CD14-positive monocyte (primary cell): ENCODE measurements at regions not wholly inside any gene's neighbourhood (a gene's known extent, or its start where the extent isn't known, plus 50 kb on each side); places are given as distances from the start of the nearest gene placed in this dataset.

Source experiments
- DNase-seq, 3 donors: peaks; one replicate each; pipeline ENCODE4 v3.0.0-alpha.2; 2011 to 2022
- H2AFZ ChIP-seq: 2 replicates; pipeline ENCODE4 v1.6.0; 2012; ENCODE audit warnings: mild to moderate bottlenecking, low read depth, low read length, inconsistent platforms; ENCODE audit not compliant: insufficient read depth, poor library complexity, severe bottlenecking
- H3K27ac ChIP-seq, 2 donors: 1 replicate in 1 of 2; 2 replicates in 1 of 2; pipeline ENCODE4 v1.5.1; 2012 to 2013; ENCODE audit warnings: low read length in 2 of 2, control low read depth in 1 of 2, inconsistent platforms in 1 of 2, low read depth in 1 of 2, mild to moderate bottlenecking in 1 of 2
- H3K27me3 ChIP-seq, 2 donors: one replicate each; pipeline versions ENCODE4 v1.6.0 to v1.6.1; 2011 to 2013; ENCODE audit warnings: low read length in 2 of 2; ENCODE audit not compliant: control insufficient read depth in 2 of 2, insufficient read depth in 2 of 2
- H3K36me3 ChIP-seq, 2 donors: replicated peaks in 1 of 2; 1 replicate in 1 of 2; 2 replicates in 1 of 2; pipeline versions ENCODE4 v1.5.1 to v1.6.1; 2012 to 2013; ENCODE audit warnings: low read length in 2 of 2, control low read depth in 1 of 2, inconsistent platforms in 1 of 2, mild to moderate bottlenecking in 1 of 2; ENCODE audit not compliant: insufficient read depth in 2 of 2, control insufficient read depth in 1 of 2
- H3K4me1 ChIP-seq, 2 donors: 1 replicate in 1 of 2; 2 replicates in 1 of 2; pipeline versions ENCODE4 v1.5.1 to v1.6.1; 2012 to 2013; ENCODE audit warnings: low read length in 2 of 2, control low read depth in 1 of 2, inconsistent platforms in 1 of 2, mild to moderate bottlenecking in 1 of 2, moderate library complexity in 1 of 2; ENCODE audit not compliant: insufficient read depth in 2 of 2, control insufficient read depth in 1 of 2
- H3K4me2 ChIP-seq: replicated peaks from 2 replicates; pipeline ENCODE3; 2012; ENCODE audit warnings: low read length, moderate library complexity, mild to moderate bottlenecking; ENCODE audit not compliant: poor library complexity, severe bottlenecking; ENCODE audit errors: extremely low read depth
- H3K4me3 ChIP-seq, 3 experiments: fragments of 200-600 bp in 1 of 3; sonication (generic) in 1 of 3; replicated peaks in 1 of 3; 1 replicate in 2 of 3; 2 replicates in 1 of 3; pipeline ENCODE4 v1.5.1; 2011 to 2013; ENCODE audit warnings: low read length in 3 of 3, mild to moderate bottlenecking in 3 of 3, control low read depth in 2 of 3, low read depth in 2 of 3, inconsistent platforms in 1 of 3, moderate library complexity in 1 of 3
- H3K79me2 ChIP-seq: 2 replicates; pipeline ENCODE4 v1.6.0; 2012; ENCODE audit warnings: mild to moderate bottlenecking, control low read depth, inconsistent platforms, low read length, moderate library complexity; ENCODE audit not compliant: insufficient read depth
- H3K9ac ChIP-seq: 2 replicates; pipeline ENCODE4 v1.6.0; 2017; ENCODE audit warnings: low read length, mild to moderate bottlenecking; ENCODE audit not compliant: insufficient read depth, poor library complexity, severe bottlenecking
- H3K9me3 ChIP-seq, 2 donors: replicated peaks in 1 of 2; 1 replicate in 1 of 2; 2 replicates in 1 of 2; pipeline versions ENCODE4 v1.5.1 to v1.6.1; 2012 to 2013; ENCODE audit warnings: low read length in 2 of 2, control low read depth in 1 of 2; ENCODE audit not compliant: control insufficient read depth in 1 of 2, insufficient read depth in 1 of 2
- H4K20me1 ChIP-seq: 2 replicates; pipeline ENCODE4 v1.6.0; 2012; ENCODE audit warnings: mild to moderate bottlenecking, low read length, control low read depth, moderate library complexity; ENCODE audit not compliant: insufficient read depth
- H3K27ac Mint-ChIP-seq, 7 donors: one replicate each; pipeline ENCODE4 v1.8.0; 2020; ENCODE audit warnings: mild to moderate bottlenecking in 7 of 7, mixed read lengths in 7 of 7, moderate library complexity in 6 of 7, inconsistent platforms in 2 of 7
- H3K27me3 Mint-ChIP-seq, 3 donors: one replicate each; pipeline ENCODE4 v1.8.0; 2021 to 2022; ENCODE audit warnings: low read depth in 3 of 3, mild to moderate bottlenecking in 3 of 3, mixed read lengths in 3 of 3, moderate library complexity in 3 of 3, inconsistent platforms in 1 of 3
- H3K36me3 Mint-ChIP-seq, 2 donors: one replicate each; pipeline ENCODE4 v1.8.0; 2020; ENCODE audit warnings: mixed read lengths in 2 of 2, inconsistent platforms in 1 of 2, mild to moderate bottlenecking in 1 of 2
- H3K4me1 Mint-ChIP-seq: one replicate; pipeline ENCODE4 v1.8.0; 2020; ENCODE audit warnings: mild to moderate bottlenecking, mixed read lengths
- H3K4me3 Mint-ChIP-seq, 2 donors: one replicate each; pipeline ENCODE4 v1.8.0; 2020; ENCODE audit warnings: mild to moderate bottlenecking in 2 of 2, mixed read lengths in 2 of 2, moderate library complexity in 1 of 2
- H3K9me3 Mint-ChIP-seq, 7 donors: one replicate each; pipeline ENCODE4 v1.8.0; 2020 to 2022; ENCODE audit warnings: mixed read lengths in 7 of 7, mild to moderate bottlenecking in 6 of 7, moderate library complexity in 6 of 7, inconsistent platforms in 2 of 7
- CTCF ChIP-seq: fragments of 200-600 bp; IDR thresholded peaks from one replicate; pipeline ENCODE4 v1.8.0; 2022; ENCODE audit warnings: antibody characterized with exemption, mild to moderate bottlenecking
- WGBS: methylation state at CpG from one replicate; pipeline ENCODE4 v1.1.5; 2013; ENCODE audit warnings: missing lambda C conversion rate; ENCODE audit not compliant: insufficient coverage; 5-methylcytosine and 5-hydroxymethylcytosine counted together
- intact Hi-C, 2 donors: fragments of 100-400 bp; cut with micrococcal nuclease; formaldehyde crosslinking; loops; one replicate each; pipeline versions ENCODE4 v1.15.0 to v1.15.1; 2023

- Histone ChIP-seq H2AFZ (no peak overlapping the region), H3K9me3 (no peaks in the 10 kb centered on the region), H3K27ac (no peak overlapping the region), H3K36me3 (no peaks in the 10 kb centered on the region), H4K20me1 (no peaks in the 10 kb centered on the region), H3K4me1 (no peaks in the 10 kb centered on the region), H3K79me2 (no peaks in the 10 kb centered on the region), H3K4me3 (no peak overlapping the region), H3K9ac (no peak overlapping the region), H3K4me2 (no peak overlapping the region), H3K27me3 (no peaks in the 10 kb centered on the region)
- H3K4me3 Mint-ChIP-seq, result no peak overlapping the region
- DNase-seq, result no peak
- TF ChIP-seq CTCF, result no peak
- no peaks in the 10 kb centered on the region for H3K27me3 Mint-ChIP-seq
- no CpG with 5 or more reads among the region's 4 CpGs for WGBS
- no peaks in the 10 kb centered on the region for H3K36me3 Mint-ChIP-seq
- peaks cover 0 to 3% (median 0%) of the 10 kb centered on the region in 7 donors for H3K9me3 Mint-ChIP-seq
- H3K4me1 Mint-ChIP-seq, result no peaks in the 10 kb centered on the region
- no peak overlapping the region for H3K27ac Mint-ChIP-seq
- intact Hi-C loops, result no loop called here
Observed at GRCh38 chr18:39647627-39648534, 2082.3 kb upstream of the CELF4 start.

- no peak overlapping the region for H3K4me3 ChIP-seq
- H4K20me1 ChIP-seq, result no peaks in the 10 kb centered on the region
- H3K4me1 ChIP-seq, result no peaks in the 10 kb centered on the region
- no peaks in the 10 kb centered on the region for H3K27me3 ChIP-seq
- no peaks in the 10 kb centered on the region for H3K79me2 ChIP-seq
- no peak overlapping the region for H3K4me2 ChIP-seq
- Mint-ChIP-seq H3K36me3 (no peaks in the 10 kb centered on the region), H3K9me3 (peaks cover 0 to 7% (median 2%) of the 10 kb centered on the region in 7 donors), H3K27me3 (no peaks in the 10 kb centered on the region), H3K4me1 (no peaks in the 10 kb centered on the region), H3K4me3 (no peak overlapping the region), H3K27ac (no peak overlapping the region)
- no peak for DNase-seq
- TF ChIP-seq CTCF, result no peak
- no peak overlapping the region for H3K9ac ChIP-seq
- no peak overlapping the region for H3K27ac ChIP-seq
- H3K9me3 ChIP-seq, result no peaks in the 10 kb centered on the region
- WGBS, result no CpG with 5 or more reads among the region's 1 CpG
- no peaks in the 10 kb centered on the region for H3K36me3 ChIP-seq
- intact Hi-C loops, result no loop called here
- H2AFZ ChIP-seq, result no peak overlapping the region
Observed at GRCh38 chr18:39638224-39638623, 2072.6 kb upstream of the CELF4 start.
